Cerebellar cortex (tissue), 1 donor: ENCODE measurements at regions not wholly inside any gene's neighbourhood (a gene's known extent, or its start where the extent isn't known, plus 50 kb on each side); places are given as distances from the start of the nearest gene placed in this dataset.
A peak's percentile ranks its signal among the peaks of the same experiment; 100 is the strongest.

Source experiments
- DNase-seq: peaks from one replicate; pipeline ENCODE4 v3.0.0-alpha.2; 2015; ENCODE audit warnings: low spot score

DNA sequence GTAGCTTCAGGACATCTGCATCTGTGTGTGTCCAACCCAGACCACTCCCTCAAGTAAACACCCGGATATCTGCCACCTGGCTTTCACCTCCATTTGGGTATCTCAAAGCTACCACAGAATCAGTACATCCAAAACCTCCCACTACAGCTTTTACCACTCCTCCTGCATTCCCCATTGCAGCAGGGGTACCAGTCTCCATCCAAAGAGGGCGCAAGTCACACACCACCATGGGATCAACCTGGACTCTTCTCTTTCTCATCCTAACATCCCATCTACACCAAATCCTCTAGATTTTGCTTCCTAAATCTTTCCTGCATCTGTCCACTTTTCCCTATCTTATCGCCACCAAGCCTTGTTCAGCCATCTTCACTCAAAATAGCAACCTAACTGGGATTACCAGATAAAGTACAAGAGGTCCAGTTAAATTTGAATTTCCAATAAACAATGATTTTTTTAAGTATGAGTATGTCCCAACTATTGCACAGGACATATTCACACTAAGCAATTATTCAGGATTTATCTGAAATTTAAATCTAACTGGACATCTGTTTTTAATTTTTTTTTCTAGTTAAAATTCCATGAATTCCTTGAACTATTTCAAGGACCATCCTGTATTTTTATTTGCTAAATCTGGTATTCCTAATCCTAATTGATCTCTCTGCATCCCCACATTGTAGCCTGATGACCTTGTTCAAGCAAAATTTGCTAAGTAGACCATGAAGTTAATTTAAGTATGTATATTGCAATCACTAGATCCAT, 164.3 kb upstream of the MLN start:
- peak; percentile 45 for DNase-seq

DNA sequence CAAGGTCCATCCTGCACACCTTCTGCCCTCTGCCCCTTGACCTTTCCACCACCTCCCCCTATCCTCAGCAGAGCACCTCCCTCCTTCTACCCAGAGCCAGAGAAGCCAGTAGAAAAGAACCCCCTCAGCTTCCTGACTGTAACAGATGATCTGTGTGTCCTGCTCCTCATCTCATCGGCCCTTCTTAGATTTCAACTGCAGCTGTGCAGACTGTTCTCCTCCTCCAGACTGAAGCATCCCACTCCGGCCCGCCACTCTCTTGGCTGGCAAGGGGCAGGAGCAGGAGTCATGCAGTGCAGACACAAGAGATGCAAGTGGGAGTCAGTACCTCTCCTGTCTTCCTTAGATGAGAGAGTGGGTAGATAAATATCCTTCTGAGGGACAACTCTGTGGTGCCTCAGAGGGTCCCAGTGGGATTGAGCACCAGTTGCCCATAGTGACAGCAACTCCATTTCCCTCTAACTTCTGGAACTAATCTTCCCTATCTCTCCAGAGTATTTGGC, 163.5 kb upstream of the MLN start:
- no peak for DNase-seq

DNA sequence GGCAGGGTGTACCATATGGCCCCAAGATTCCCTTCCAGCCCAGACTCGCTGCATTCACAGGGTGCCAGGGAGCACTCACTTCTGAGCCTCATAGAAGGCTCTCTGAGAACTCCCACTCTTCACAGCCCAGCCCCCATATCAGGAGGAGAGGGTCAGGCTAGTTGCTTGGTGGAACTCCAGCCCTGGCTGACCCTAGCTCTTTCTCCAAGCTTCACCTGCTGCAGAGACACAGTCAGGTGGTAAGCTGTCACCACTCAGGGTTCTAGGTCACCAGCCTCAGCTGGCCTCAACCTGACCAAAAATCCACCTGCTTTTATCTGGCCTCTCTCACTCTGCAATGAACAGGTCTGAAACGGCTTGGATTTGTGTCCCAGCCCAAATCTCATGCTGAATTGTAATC, 162.7 kb upstream of the MLN start:
- DNase-seq: peak; percentile 15

DNA sequence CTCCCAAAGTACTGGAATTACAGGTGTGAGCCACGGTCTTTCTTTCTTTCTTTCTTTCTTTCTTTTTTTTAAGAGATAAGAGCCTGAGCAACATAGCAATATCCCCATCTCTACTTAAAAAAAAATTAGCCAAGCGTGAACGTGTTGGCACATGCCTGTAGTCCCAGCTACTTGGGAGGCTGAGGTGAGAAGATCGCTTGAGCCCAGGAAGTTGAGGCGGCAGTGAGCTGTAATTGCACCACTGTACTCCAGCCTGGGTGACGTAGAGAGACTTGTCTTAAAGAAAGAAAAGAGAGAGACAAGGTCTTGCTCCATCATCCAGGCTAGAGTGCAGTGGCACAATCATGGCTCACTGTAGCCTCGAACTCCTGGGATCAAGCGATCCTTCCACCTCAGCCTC, 162.0 kb upstream of the MLN start:
- DNase-seq: no peak

DNA sequence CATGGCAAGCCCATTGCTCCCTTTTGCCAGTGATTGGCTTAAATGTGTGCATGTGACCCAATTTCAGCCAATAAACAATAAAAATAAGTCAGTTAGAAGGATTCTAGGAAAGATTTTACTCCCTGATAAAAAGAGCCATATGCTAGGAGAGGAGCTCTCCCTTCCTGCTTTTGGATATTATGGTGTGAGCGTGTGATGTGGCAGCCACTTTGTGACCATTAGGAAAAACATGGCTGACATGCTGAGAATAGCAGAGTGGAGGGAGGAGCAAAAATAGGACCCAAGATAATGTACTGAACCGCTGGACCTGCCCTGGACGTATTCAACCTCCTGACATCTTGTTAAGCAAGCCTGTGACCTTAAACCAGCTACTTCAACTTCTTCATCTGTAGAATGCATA, 160.6 kb upstream of the MLN start:
- DNase-seq: no peak

DNA sequence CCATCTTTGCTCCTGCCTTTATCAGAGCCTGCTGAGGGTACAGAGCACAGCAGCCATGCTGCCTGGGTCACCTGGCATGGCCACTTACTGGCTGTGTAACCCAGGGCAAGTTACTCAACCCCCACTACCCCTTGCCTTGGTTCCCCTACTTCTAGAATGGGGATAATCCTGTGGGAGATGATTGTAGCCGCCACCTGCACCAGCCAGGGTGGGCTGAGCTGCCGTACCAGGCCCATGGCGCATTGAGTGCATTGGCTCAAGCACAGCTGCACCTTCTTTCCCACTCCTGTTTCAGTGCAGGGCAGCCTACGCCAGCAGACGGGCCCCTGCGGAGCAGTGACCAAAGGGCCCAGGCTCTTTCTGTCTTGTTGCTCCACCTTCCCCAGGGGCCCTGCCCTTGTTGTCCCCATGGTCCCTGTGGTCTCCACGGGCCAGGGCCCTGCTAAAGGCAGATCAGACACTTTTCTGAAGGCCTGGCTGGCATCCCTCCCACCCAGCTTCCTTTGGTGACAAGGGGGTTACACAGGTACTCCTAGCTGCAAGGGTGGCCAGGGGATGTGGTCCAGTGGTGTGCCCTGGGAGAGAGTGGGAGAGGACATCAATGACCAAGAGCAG, 159.4 kb upstream of the MLN start:
- no peak for DNase-seq

DNA sequence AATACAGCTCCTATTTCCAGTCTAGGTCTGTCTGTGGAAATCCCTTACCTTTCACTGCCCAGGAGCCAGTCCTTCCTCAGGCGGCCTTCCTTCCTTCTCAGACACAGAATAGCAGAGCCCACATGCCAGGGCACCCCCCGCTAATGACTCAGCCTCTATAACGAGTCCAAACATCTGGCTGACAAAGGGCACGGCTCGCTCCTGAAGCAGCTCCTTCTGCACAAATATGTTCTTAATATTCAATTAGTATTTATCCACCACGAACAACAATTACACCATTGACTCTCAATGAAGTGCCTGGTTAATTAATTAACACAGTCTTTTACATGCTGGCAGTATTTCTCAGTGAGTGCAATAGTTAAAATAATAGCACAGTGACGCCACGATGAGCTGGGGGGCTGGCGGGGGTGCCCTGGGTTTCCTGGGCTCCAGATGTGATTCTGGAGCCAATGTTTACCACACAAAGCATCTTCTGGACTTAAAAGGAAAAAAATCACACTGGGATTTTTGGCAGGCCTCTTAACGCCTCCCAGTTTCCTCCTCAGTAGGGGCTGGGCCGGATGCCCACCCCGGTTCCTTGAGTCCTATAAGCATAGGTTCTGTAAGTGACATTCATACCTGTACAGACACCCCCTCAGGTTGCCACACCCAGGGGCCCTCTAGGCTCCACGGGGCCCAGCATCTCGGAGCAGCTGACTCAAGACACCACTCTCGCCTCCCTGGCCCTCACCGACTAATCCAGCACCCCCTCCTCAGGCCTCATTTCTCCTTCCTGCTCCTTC, 158.6 kb upstream of the MLN start:
- DNase-seq: no peak

DNA sequence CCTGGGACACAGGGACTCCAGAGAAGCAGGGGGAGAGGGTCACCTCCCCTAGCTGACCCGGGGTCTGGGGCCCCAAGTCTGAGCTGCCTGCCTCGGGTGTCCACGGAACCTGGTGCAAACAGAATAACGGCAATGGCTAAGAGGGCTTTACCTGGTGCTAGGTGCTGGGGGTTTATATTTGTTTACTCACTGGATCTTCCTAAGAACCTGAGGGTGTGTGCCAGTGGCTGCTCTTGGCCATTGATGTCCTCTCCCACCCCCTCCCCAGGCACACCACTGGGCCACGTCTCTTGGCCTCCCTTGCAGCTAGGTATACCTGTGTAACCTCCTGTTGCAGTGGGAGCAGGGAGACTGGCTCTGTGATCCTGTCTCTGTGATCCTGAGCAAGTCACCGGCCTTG, 157.9 kb upstream of the MLN start:
- no peak for DNase-seq

DNA sequence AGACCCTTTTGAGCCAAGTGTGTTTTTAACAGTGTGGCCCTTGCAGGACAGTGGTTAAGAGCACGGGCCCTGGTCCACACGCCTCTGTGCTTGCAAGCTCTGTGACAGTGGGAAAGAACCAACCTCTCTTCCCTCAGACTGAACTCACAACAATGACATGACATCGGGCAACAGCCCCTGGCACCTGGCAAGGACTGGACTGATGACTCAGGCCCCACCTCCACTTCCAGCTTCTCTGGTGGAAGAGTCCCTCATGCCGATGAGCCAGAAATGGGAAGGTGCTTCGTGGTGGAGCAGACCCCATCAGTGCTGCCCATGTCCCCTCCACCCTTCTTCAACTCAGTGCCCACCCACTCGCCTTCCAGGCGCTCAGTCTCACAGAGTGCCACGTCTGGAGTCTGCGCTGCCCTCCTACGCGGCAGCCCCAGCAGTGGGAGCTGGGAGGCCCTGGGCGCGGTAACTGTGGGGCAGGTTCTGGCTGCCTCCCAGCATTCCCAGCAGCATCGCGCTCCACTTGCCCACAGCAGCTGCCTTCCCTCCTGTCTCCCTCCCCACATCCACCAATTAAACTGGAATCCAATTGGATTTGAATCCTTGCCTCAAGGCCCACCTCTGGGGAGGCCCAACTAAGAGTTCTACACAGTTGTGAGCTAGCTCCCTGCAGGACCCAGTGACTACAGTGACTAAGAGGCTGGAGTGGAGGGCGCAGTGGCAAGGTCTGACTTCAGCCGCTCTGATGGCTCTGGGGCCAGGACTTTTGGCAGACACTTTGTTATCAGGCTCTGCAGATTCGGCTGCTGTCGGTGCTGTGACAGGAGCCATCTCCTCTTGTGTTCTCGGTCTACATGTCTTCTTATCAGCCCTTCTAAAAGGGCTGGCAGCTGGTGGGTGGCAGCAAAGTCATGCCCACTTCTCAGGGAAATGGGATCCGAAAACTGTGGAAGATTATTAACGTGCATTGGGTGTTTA, 156.8 kb upstream of the MLN start:
- DNase-seq: no peak

DNA sequence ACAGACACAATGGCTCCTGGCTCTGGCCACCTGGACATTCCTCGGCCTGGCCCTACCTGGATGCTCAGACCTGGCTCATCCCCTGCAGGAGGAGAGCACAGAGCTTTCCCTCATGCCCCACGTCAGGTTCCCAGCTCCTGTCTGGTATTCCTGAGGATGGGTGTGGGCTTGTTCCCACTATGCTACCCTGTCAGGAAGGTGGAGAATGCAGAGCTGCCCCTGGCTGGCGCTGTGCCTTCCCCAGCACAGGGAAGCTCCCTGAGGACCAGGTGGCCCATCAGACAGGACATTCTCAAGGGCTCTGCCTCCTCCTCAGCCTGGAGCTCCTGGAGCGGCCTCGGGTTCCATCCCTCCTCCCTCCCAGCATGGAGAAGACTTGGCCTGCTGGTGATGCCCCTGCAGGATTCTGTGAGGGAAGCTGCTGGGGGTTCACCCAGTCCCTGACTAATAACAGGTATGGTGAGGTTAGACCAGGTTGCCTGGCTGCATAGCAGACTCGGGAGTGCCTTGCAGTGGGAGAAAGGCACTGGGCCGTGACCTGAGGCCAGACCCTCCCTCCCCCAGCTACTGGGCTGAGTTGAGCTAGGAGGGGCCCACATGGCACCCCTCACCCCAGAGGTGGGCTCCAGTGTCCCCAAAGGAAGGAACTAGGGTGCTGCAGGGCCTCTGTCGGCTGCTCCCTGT, 156.0 kb upstream of the MLN start:
- no peak for DNase-seq

DNA sequence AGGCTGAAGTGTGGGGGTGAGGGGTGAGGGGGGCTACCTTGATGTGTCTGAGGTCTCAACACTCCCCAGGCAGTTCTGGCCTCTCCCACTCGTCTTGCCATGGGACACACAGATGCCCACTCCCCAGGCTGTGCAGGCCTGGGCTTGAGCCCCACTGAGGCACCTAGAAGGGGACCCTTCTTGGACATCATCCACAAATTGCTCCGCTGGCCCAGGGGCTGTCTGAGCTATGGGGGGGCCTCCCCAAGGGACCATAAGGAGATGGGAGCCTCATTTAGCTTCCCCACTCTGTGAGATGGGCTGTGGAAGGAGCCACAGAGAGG, 155.5 kb upstream of the MLN start:
- DNase-seq: no peak

DNA sequence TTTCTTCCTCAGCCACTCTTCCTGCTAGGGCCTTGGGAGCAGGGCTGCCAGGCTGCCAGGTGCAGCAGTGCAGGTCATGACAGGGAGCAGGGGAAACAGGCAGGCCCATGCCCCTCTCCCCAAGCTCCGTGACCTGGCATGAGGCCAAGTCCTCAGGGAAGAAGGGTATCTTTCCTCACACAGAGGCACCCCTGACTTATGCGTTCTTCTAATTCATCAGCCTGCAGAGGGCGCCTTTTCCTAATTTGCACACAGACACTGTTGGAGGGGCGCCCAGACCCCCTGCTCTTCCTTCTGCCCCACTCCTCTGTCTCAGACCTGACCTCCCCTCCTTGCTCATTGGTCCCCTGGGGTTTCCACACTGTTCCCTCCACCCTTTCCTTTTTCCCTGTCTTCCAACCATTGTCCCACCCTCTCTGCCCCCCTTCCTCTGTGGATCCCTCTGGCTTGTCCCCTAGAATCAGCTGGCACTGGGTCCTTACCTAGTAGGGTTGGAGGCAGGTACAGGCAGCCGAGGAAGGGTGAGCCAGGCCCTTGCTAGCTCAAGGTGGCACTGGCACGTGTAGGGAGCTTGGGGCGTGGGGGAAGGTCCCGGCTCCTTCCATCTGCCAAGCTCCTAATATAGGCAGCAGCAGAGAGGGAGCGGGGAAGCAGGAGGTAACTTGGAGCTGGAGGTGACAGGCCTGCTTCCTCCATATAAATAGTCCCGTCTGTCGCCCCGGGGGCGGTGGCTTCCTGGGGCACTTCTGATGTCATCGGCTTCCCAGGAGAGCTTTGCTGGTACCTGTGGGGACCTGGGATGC, 154.9 kb upstream of the MLN start:
- DNase-seq: peak; percentile 39

DNA sequence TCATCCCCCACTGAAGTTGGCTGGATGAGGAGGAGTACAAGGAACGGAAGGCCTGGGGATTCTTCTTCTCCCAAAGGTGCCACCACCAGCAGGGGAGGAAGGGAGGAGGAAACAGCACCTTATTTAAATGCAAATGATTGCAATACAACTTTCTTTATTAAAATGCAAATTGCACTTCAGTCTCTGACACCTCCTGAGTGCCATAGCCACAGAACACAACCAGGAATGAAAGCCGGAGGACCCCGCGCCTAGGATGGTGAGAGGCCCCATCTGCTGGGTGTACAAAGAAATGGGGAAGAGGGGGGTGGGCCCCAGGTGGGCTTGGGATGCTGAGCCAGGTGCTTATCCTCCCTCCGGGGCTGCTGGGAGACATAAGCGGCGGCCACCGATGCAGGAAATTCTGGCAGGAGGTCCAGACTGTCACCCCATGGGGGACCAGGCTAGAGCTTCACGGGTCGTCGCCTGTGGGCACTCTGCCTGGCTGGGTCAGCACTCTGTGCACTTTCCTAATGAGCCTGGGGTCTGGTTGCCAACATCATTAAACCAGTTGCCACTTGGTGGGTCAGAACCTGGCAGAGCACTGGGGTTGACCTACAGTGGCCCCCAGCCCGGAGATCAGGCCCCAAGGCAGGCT, 154.2 kb upstream of the MLN start:
- peak; percentile 3 for DNase-seq

DNA sequence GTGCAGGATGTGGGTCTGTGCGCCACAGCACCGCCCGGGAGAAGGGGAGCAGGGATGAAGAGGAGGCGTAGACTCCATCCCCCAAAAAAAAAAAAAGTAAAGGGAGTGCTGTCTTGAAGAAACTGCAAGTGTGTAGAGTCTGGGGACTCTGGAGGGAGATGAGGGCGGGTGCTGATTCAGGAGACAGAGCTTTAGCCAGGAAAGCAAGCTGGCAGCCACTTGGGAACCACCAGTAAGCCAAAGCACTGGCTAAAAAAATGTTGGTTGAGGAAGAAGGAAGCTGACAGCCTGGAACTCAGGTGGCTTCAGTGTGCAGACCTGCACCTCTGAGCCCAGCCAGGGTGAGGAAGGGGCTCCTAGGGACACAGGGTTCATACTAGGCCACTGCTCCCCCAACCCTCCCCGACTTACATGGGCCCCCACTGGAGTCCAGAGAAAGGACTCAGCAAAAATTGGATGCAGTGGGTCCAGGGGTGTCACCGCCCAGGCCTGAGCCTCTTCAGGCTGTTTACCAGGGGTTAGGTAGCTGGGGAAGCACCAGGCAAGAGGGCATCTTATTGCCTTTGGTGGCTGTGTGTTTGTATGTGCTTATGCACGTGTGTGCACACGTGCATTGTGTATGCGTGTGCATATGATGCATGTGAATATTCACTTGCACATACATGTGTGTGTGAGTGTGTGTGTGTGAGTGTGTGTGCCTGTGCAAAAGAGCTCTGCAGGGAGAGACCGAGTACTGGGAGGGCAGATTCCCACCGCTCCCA, 153.5 kb upstream of the MLN start:
- no peak for DNase-seq

DNA sequence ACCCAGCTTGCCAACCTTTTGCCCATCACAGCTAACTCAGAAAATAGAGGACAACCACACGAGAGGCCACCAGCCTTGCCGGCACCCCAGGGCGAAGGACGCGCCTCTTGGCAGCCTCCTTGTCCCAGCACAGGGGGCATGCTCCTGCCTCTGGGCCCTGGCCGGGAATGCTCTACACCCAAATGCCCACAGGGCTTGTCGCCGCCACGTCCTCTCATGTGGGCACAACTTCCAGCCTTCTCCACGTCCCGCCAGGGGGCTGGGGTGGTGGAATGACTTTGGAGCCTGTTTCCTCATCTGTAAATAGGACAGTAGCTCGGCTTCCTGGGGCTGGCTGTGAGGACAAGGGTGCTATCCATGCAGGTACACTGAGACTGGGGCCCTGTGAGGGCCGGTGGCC, 152.4 kb upstream of the MLN start:
- DNase-seq: no peak

DNA sequence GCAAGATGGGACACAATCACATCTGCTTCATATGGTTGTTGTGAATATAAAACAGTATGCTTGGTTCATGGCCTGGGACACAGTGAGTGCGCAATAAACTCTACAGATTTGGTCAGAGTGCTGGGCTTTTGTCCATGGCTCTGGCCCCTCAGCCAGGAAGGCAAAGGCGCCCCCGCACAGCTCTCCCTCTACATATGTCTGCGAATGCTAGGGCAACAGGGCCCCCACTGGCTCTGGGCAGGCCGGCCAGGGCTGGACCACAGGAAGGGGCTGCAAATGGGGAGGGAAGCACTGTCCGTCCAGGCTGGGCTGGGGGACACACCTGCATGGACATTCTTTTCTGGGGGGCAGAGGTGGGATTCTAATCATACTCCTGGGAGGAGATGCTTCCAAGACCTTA, 151.8 kb upstream of the MLN start:
- DNase-seq: no peak

DNA sequence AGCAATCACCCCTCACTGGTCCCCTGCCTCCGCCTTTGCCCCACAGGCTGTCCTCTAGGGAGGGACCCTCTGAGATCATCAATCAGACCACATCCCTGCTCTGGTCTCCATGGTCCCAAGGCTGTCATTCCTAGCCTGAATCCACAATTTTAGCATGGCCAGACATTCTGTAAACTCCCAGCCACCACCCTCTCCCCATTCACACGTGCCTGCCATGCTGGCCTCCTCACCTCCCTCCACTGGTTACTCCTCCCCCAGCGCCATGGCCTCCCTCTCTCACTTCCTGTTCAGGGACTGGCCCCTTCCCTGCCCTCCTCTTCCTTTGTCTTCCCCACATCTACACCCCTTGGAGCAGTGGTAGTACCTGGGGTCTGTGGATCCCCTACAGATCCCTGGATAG, 150.7 kb upstream of the MLN start:
- DNase-seq: no peak

DNA sequence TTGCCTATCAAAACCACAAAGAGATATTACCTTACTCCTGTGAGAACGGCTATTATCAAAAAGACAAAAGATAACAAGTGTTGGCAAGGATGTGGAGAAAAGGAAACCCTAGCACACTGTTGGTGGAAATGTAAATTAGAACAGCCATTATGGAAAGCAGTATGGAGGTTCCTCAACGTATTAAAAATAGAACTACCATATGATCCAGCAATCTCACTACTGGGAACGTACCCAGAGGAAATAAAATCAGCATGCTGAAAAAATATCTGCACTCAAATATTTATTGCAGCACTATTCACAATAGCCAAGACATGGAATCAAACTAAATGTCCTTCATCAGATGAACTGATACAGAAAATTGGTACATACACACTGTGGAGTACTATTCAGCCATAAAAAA, 149.4 kb upstream of the MLN start:
- DNase-seq: no peak

DNA sequence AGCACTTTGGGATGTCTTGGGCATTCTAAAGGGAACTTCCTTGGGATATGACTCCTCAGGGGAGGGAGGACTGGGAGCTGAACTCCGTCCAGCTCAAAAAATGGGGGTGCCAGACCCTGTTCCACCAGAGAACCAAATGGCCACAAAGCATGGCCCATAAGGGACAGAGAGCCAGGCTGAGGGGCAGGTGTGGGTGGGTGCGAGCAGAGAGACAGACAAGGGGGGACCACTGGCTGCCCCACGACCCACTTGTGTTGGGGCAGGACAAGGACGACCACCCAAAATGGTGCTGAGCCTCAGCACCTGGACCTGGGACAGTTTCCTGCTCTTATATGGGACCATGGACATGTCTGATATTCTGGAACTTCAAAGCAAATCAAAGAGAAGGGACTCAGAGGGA, 148.2 kb upstream of the MLN start:
- DNase-seq: no peak
